NCI-H2196 (cell line): ENCODE measurements at regions not wholly inside any gene's neighbourhood (a gene's known extent, or its start where the extent isn't known, plus 50 kb on each side); places are given as distances from the start of the nearest gene placed in this dataset.

ENCODE experiments used
- DNase-seq: peaks from one replicate; lab custom pipeline; 2025; ENCODE audit not compliant: unreplicated experiment; lab: John Stamatoyannopoulos, UW

DNA sequence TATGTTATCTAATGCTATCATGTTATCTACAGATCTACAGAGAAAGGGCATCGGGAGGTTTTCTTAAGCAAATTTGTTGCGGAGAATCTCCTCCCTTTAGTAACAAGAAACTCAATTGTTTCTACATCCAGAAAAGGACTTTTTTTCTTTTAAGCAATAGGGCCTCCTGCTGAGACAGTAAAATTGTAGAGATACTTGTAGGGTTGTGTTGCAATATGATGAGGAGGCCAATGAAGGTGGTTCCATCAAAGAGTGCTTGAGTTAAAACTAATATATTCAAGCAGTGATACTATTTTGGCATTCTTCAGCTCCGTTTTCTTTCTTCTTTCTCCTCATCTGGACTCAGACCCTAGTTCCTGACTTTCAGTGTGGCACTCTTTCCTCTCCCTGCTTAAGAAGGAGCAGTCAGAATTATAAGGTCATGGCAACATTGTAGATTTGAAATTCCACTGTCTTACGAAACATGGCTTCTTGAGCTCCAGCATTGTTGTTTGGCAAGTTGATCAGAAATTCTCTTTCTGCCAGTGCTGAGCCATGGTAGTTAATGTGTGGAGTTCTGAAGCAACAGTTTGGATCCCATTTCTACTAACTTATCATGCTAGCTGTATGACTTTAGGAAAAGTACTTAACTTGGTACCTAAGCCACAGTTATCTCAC, 202.0 kb upstream of the SLC14A2 start:
- DNase-seq = no peak

DNA sequence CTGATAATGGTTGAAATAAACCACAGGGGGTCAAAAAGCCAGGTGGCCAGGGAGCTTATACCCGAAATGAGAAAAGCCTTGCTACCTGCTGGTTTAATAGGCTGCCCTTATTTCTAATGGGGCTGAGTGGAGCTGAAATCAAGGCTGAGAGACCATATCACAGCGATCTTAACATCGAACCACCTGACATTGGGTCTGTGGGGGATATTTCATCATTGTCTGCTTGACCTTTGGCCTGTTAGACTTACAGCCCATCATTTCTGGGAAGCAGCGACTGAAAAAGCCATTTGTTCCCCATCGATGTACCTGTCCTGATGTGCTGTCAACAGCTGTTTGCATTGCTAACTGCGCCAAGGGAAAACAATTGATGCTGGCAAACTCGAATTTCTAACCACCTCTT, 199.7 kb upstream of the SLC14A2 start:
- no peak for DNase-seq

DNA sequence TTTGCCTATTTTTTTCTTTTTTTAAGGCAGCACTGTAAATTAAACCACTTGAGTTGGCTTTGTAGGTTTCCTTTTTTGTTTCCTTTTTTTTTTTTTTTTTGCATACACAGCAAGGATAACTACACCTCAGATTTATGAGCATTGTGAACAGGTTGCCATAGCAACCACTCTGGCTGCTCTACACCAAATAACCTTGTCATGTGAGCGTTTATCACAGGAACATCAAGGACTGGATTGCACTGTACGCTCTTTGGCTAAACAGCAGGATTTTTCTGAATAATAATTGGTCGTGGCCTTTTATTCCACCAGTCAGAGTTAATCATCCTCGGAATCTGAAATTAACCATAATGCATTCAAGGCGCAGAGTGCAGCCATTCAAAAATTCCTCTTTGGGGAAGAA, 199.1 kb upstream of the SLC14A2 start:
- peak; percentile 74 for DNase-seq

DNA sequence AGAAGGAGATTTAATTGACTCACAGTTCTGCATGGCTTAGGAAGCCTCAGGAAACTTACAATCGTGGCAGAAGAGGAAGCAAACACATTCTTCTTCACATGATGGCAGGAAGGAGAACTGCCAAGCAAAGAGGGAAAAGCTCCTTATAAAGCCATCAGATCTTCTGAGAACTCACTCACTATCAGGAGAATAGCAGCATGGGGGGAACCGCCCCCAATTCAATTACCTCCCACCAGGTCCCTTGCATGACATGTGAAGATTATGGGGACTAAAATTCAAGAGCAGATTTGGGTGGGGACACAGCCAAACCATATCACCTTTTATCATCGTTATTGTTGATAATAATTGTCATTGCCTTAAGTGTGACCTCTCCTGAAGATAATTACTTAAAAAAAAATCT, 197.9 kb upstream of the SLC14A2 start:
- DNase-seq = no peak

DNA sequence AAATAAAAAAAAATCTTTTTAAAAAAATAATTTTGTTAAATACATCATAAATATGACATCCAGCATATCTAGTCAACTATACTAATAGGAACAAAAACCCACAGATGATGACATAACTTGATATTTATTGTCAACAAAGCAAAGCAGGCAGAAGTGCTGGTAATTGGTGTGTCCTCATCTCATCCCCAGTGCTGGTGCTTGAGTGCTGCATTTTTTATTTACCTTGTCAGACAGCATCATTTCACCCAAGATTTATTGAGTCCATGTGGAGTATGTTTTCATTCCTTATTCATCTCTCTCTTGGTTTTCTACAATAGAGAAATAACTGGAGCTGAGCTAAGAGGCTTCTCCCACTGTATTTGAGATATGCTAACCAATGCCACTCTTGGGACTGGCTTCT, 191.6 kb upstream of the SLC14A2 start:
- DNase-seq = no peak

DNA sequence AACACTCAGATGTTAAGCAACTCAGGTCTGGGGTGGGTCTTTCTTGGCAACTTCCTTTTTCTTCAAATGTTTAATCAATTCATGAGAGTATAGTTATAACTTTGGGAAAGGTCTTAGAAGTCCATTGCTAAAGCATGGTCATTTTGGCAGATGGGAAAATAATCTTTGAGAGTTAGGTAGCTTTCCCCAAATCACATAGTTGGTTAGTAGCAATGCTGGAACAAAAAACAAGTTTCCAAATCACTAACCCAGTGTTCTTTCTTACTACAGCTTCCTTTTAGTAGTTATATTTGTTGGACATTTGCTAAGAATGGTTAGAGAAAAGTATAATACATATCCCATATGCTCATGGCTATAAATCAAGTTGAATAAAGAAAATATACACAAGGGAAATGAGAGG, 185.2 kb upstream of the SLC14A2 start:
- DNase-seq = no peak

DNA sequence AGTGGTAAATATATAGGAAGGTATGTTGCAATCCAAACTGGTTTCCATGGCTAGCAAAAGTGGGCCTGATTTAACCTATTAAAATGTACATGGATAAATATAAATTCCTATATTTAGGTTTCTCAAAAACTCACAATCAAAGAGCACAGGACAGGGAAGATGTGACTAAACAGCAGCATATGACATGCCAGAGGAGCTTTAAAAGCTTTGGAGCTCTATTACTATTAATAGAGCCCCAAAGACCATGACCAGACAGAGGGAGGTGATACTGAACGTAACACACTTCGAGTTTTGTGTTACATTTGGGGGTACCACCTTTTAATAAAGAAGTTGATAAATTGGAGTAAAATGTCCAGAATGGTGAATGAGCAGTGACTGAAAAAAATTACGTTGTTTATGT, 179.5 kb upstream of the SLC14A2 start:
- DNase-seq = no peak

DNA sequence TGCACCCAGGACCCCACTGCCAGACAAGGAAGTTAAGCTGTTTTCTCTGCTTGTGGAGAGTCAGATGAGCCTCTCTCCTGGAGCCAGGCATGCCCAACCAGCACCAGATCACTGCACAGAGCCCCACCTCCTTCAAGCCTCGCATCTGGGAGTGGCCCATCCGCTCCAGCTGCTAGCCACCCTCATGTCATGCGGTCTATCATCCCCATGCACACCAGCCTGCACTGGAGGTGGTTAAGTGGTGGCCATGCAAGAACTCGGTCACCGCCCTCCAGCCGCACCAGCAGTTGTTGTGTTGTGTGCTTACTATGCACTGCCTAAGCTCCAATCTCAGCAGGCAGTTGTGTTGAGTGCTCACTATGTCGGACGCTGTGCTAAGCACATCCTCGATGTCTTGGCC, 177.9 kb upstream of the SLC14A2 start:
- no peak for DNase-seq

DNA sequence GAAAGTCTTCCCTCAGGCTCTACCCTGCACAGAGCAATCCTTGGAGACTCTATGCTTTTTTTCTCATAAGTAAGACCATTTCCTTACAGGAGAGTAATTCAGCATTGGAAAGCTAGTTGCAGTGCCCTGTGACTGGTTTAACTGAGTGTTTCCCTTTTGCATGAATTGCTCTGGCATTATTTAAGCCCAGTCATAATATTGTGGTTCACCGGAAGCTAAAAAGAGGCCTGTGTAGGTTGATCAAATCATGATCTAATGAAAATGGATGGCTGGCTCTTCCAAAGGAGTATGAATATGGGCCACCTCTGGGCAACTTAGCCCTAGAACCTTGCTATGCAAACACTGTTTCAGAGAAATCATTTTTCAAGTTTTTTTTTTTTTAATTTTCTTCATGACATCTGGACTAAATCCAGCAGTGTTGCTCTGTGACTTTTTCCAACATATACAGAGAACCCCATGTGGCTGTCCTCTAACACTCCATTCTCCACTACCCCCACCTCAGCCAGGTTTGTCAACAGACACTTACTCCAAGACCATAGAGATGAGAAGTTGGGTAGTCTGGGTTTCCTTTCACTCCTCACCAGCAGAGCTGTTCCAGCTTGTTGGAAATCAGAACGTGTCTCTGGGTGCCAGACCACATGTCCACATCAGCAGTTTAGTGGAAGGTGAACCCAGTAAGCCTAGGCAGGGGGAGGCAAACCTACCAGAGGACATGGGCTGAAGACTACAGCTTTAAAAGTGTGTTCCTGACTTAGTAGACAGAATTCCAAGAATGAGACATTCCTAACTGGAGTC, 175.2 kb upstream of the SLC14A2 start:
- no peak for DNase-seq

DNA sequence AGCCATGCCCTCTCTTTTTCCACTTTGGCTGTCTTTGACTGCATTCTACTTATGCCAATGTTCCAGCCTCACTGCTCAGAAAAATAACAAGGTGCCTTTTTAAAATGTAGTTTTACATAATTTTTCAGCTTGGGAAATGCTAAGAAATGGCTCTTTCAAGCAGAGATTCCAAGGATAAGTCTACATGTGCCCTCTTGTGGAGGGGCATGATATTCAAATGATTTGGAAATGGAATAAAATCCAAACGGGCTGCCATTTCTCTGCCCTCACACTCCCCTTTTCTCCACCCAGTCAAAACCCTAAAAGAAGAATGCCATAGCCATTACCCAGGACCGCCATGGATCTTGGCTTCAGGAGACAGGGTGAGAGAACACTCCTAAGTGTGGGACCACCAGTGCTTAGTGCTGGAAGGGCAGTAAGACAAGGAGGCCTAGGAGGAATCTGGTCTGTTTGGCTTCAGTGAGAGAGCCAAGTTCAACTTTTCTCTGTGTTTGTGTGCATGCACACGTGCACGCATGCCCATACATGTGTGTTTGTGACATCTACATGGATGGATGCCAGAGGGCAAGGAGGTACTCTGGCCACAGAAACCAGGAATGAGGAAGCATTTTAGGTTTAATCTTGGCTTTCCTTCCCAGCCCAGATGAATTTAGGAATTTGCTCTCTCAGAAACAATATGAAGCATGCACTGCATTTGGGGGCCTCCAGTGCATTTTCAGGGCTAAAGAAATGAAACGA, 174.0 kb upstream of the SLC14A2 start:
- DNase-seq = no peak

DNA sequence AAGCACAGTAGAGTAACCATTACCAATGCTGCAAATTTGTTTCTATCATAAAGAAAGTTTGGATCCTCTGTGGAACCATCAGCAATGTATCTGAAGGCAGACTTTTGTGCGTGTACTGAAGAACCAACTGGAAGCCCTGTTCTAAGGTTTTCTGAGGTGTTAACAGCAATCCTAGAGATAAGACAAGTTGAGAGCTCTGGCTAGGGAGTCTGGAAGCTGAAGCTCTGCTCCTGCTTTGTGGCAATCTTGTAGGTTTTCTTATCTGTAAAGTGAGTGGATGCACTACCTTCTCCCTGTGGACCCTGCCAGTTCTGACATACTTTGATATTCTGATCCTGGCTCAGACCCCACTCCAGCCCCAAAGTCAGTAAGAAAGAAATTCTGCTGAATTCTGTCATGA, 171.2 kb upstream of the SLC14A2 start:
- DNase-seq = no peak

DNA sequence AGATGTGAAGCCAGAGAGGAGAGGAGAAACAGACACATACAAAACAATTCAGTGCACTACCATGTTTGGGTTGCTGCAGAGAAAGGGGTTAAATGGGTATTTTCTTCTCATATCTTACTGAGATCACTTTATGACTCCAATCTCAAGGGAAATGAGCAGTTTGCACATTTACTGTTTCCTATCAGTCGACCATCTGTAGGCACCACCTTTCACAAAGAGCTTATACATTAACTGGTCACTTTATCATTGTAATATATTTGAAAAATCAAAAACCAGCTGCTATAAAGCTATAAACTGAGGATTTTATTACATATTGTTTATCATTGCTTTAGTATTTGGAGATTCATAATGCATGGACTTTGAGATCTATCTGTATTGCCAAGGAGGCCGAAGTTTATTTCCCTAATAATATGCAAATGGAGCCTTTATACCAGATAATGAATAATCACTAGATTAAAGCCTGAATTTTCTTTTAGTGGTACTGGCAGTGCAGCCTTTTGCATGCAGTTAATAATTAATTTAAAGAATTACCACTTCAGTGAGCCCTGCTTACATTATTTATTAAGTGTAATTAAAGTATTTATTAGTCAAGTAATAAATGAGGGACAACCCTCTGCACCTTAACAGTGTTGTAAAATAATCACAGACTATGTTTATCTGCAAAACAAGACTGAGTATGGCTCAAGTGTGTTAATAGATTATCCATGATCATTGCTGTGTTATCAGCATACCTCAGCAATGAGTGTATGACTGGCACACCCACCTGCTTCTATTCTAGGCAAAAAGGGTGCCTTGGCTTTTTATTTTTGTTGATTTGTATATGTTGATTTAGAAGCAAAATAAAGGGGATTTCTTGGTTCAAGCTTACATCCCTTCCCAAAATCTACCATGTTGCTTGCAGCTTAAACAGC, 167.7 kb upstream of the SLC14A2 start:
- no peak for DNase-seq

DNA sequence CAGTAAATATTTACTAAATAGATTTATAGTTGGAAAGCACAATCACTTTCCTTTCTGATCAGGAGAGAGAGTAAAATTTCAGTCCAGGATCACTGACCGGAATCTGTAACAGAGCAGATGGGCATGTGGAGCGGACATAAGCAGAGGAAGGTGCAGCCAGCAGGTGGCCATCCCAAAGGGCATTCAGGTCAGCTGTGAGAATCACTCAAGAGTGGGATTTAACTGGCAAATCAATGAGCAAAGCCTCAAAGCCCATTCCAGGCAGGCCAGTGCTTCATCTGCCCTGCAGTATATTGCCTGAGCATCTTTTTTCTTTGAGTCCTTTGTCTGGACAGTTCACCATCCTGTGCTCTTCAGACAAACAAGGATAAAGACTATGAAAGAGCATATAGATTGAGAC, 166.4 kb upstream of the SLC14A2 start:
- no peak for DNase-seq

DNA sequence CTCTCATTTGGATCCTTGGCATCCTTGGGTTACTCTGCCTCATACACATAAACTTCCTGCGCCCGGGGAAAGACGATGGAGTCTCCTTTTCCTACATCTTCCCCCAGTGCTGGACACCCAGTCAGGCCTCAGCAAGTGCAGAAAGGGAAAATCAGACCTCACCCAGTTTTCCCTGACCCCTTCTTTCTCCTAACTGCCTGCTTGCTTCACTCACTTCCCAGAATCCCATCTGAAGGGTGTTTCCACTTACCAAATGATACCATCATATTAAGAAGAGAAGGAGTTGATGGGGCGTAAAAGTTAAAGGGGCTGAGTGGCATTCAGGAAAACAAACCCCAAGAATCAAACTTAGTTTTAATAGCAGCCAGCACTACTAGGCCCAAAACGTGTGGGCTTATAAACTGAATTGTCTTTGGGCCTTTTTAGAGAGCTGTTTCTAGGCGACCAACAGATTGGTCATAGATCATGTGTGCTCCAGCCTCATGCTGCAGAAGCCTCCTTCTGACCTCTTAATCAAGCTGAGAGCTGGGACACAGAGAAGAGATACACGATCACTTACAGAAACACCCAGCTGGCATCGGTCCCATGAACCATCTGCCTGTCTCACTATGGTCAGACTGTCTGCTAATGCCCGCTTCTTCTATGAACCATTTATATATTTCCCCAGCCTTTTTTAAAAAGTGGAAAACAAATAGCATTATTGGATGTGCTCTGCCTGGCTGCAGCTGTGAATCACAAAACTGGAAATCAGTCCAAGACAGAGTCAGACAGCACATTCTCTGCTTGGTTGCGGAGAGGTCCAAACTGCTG, 165.7 kb upstream of the SLC14A2 start:
- peak; percentile 39 for DNase-seq

DNA sequence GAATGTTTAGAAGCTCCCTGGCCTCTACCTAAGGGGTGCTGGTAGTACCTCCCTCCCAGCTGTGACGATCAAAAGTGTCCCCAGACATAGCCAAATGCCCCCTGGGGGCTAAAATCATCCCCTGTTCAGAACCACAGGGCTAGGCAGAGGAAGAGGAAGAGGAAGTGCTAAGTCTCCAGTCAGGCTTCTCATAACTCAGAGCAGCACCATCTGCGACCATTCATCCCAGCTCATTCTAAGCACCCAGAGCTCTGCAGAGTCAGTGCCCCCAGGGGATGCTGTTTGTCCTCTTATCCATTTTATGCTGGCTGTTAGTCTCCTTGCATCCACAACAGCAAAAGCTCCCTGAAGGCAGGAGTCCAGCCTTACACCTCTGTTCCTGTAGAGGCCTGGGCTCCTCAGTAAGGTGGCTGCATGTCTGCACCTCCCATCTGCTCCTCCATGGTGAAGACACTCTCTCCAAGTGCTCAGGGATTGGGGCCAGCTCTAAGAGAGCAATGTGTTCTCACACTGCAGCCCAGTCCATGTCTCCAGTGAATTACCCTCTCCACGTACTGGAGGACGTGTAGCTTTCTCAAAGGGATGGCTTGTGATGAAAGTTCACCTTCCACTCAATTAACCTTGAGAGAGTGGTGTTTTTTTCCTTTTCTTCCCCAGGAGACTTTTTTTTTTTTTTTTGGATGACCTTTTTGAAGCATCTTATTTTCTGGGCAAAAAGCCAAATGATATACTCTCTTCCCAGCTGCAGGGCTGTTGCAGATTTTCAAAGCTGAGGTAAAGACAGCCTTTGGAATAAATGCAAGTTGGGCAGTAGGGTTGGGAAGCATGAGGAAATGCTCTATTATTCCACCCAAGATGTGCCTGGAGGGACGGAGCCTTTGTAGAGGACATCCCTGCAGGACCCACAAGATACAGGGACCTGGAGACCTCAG, 158.9 kb upstream of the SLC14A2 start:
- no peak for DNase-seq

DNA sequence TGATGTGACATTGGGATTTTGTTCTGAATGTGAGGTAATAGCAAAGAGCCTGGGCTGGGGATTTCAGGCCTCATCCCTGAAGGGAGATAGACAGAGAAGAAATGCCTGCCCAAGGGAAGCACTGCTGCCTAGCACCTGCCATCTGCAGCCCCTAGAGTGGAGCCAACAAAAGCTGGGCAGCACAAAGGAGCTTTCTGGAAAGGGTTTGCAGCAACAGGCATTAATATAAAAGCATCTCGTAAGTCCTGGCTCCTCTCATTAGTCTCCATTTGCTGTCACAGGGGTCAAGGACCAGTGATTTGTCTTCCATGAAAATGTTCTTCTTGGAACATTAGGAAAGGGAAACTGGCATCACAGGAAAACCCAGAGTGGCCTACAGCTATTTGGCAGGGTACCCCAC, 157.2 kb upstream of the SLC14A2 start:
- DNase-seq = no peak

DNA sequence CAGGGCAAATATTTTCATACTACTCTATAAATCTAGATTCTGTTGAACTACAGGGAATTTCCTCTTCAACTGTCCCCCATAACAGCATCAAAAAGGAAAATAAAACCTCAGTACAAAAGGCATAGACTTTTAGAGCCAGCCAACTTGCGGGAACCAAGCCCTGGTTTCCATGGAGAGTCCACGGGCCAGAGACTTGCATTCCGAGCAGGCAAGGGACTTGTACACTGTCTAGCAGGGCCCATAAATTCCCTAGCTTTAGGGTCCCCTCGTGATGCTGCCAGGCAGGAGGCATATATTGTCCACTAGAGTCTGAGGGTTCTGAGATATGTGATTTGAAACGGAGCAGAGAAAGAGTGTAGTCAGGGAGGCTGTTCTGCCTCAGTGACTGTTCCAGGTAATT, 153.1 kb upstream of the SLC14A2 start:
- DNase-seq = no peak

DNA sequence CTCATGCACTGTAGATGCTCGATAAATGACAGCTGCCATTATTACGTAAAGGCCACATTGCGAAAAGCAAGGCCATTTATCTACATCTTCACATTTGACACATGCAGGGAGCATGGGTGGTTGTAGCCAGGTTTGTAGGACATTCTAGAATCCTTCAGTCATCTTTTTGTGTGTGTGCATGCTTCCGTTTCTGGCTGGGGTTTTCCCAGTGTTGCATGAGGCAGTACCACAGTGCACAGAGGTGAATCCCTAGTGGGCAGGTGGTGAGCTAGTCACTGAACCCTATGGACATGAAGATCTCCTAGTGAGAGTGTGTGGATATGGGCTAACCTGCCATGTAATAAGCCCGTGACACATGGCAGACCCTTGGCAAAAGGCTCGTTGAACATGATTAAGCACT, 151.8 kb upstream of the SLC14A2 start:
- no peak for DNase-seq

DNA sequence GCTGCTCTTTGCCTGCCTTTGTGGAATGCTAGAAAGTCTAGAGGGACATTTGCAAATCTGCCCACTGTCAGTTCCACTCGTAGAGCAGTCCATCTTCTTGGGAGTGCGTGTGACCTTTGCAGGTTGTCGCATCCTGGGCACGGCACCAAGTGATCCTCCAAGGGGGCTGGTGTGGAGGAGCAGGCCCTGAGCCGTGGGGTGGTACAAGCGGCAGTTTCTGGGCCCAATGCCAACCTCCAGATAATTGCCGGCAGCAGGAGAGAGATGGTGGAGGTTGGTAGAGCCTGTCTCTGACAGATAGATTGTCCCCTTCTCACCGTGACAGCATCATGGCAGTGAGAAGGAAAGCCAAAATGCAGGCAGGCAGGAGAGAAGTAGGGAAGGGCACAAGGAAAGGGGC, 150.7 kb upstream of the SLC14A2 start:
- DNase-seq = no peak
